ENCODE measurements at regions not wholly inside any gene's neighbourhood (a gene's known extent, or its start where the extent isn't known, plus 50 kb on each side); places are given as distances from the start of the nearest gene placed in this dataset.

DNA sequence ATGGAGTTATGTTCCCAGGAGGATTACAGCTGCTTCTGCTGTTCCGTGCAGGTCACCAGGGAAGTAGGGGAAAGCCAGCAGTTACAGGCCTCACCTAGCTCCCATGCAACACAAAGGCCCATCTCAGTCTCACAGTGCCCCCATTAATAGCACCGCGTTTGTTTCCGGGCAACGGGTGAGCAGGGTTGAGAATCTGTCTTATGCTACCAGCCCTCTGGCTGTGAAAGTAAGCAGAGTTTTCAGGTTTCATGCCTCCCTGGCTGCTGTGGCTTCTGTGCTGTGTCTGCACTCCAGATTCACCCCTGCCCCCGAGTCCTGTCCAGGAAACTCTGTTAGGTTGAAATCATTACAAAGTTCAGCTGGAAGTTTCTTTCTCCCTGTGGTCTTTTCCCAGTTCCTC is 254.4 kb upstream of the GPR149 start:
- TF ChIP-seq, protein P1, sequence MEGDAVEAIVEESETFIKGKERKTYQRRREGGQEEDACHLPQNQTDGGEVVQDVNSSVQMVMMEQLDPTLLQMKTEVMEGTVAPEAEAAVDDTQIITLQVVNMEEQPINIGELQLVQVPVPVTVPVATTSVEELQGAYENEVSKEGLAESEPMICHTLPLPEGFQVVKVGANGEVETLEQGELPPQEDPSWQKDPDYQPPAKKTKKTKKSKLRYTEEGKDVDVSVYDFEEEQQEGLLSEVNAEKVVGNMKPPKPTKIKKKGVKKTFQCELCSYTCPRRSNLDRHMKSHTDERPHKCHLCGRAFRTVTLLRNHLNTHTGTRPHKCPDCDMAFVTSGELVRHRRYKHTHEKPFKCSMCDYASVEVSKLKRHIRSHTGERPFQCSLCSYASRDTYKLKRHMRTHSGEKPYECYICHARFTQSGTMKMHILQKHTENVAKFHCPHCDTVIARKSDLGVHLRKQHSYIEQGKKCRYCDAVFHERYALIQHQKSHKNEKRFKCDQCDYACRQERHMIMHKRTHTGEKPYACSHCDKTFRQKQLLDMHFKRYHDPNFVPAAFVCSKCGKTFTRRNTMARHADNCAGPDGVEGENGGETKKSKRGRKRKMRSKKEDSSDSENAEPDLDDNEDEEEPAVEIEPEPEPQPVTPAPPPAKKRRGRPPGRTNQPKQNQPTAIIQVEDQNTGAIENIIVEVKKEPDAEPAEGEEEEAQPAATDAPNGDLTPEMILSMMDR (IDR thresholded peaks at IDR 0.05; ENCODE audit: low read length), result no peak
- no peak for TF ChIP-seq EZH2 (IDR thresholded peaks at IDR 0.05; ENCODE audit: borderline replicate concordance, low read length)

Measured in OCI-LY1 (cell line).